Left hindlimb (tissue), 1 donor: ENCODE measurements at regions not wholly inside any gene's neighbourhood (a gene's known extent, or its start where the extent isn't known, plus 50 kb on each side); places are given as distances from the start of the nearest gene placed in this dataset.

Source experiments
- DNase-seq: peaks from one replicate; pipeline ENCODE4 v3.0.0-alpha.2; 2018

DNA sequence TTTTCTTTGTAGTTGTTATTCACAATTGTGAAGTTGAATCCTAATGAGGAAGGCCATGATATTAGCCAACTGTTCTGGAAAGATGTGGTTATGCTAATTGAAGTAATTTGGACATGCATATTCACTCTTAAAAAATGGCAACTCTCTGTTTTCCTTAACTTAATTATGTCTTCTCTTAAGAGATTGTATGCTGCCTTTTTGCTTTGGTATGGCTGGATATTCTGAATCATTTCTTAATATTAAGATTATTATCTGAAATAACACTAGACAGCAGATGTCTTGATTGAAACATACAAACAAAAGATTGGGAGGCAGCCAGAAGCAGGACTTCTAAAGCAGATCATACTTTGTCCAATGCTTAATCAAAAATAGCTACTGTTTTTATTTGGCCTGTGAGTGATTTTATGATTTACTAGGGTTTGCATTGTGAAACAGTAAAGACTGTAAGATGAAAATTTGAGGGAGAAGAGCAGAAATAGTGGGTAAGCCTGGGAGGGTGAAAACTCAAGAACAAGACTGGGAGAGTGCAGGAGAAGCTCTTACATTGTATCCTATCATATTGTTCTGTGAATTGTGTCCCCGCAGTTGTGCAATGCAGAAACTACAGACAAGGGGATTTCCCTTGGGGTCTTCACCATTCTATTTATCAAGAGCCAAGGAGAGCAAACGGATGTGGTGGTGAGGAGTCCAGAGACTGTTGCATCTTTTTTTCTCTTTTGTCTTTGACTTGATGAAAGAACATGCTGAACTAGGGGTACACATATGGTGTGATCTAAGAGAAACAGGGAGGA, 554.8 kb downstream of the TUSC7 start:
- no peak for DNase-seq

DNA sequence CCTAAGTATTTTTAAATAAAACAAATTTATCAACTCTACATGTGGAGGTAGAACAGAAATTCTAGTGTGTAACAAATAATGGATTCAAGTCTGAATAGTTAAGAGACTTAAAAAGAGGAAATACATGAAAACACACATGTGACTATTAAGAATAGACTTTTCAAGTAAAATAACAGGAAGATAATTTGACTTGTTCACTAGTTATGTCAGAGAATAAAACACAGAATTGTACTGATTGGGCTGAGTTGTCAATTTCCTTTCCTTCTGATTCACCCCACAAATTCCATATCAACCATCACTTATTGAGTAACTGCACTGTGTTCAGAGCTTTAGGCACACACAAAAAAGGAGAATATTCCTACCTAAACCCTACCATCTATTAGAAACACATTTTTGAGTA, 557.2 kb downstream of the TUSC7 start:
- no peak for DNase-seq

DNA sequence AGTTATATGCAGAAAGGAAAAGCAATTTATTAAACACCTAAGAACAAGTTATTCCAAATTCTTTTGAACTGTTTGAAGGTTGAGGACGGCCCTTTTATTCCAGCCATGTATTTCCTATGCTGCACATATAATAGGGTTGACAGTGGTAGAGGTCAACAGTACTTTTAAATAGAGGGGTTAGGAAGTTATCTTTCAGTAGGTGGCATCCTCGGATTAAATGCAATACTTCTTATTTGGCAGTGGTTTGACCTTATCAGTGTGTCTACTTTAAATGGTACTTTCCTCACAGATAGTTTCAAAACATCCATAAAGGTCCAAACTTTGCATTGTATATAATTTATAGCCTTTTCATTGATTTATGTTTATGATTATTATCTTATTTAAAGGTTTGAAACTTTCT, 558.7 kb downstream of the TUSC7 start:
- DNase-seq = no peak

DNA sequence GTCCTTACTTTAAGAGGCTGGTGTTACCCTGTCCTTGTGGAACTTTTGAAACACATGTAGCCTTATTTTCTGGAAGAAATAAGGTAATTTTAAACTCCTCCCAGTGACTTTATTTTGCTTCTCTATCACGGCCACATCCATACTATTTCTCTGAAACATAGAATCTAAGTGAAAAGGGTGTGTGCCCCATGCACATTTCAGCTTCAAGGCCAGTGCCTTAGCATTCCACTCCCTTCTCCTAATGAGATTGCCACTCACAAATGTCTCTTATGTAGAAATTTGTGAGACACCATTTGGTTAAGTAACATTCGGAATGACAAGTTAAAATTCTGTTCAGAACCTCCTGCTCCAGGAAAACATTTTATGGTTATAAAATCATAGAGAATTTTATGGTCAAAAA, 562.7 kb downstream of the TUSC7 start:
- no peak for DNase-seq

DNA sequence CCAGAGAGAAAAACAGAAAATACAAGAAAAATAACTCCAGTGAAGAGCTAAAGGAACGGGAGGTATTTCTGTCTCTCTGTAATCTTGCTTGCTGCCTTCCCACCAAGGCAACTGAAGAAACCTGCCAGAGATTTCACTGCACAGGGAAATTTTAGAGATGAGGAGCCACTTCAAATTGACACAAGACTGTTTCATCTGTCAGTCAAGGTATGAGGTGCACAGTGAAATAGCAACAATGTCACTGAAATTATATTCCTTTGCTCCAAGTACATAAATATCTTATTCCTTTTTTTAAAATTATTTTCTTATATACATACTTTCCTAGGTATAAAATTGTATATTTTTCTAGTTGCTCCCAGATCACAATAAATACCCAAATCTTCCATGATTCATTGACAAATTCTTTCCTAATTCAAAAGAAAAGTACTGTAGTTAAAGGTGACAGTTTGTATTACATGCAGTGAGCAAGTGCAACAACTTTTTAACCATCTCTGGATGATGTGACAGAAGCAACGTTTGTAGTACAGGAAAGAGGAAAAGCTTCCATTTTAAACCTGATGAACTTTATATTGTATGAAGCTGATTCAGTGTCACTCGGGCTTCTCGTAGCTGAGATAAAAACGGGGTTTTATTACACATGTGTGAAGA, 563.4 kb downstream of the TUSC7 start:
- no peak for DNase-seq

DNA sequence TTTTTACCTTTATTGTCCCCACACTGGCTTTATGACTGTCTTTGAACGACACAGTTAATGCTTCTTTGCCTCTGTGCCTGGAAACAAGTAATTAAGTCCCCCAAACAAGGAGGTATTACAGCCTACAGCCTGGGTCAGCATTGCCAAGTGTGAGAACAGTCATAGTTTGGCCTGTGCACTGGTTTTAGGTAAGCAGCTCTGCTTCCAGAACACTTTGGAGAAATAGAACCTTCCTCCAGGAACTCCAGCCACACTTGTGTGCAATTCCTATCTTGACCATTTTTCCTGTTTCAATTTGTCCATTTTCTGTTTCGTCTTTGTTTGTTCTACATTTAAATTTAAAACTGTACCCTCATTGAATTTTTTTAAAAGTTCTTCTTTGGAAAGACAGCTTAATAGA, 568.2 kb downstream of the TUSC7 start:
- DNase-seq = no peak

DNA sequence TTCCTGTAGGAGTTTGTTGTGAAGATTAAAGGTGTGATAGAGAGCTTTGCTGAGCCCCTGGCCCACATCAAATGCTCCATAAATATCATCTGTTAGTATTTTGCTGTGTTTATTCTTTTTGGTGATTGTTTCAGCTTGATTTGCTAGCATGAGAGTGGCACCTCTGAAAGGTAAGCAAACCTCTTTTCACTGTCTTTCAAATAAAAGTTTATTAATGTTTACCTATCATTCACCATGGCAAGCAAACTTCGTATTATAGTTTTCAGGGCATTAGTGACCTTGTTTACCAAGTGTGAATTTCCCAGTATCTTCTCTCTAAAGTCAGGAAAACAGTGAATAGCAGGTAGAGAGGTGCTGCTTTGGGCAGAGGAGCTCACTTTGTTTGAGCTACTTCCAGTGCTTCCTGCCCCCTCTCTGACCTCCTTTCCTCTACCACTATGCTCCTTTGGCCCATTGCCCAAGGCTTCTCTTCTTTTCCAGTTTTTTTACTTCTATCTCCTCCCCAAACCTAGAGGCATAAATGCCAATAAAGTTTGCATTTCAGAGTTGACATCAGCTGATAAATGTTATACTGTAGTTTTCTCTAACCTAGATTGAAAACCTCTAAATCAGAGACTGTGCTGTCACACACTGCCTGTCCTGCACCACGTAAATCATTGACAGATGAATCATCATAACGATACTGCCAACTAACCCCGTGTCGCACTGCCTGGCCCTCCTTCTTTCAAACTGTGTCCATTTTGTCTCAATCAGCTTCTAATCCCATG, 569.0 kb downstream of the TUSC7 start:
- no peak for DNase-seq

DNA sequence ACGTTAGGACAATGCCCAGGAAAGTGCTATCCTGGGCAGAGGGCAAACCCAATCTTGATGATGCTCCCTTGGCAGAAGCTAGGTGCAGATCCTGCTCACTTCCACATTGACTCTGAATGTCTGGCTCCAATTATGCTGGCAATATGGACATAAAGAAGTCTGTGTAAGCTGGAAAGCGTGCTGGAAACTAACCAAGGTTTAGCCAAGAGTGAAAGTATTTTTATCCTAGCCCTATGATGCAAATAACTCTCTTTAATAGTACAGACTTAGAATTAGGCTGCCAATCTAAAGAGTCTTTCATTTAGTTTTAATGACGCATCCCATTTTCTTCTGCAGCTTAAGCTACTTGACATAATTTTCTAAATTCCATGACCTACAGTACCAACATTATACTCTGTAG, 571.8 kb downstream of the TUSC7 start:
- DNase-seq = peak; percentile 33

DNA sequence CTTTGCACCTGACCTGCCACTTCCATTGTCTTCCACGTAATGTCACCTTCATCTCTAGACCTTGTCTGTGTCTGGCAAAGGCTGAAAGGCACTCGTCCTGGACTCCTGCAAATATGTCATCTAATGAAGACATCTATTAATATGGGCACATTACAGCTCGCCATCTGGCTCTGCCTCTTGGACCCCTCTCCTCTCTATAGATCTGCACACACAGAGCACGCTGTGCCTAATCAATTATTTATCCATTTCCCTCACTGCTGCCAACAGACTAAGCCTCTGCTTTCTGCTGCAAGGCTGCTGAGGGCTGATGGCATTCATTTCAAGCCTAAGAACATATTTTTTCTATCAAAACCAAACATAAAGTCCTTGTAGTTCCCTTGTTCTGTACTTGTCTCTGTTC, 573.0 kb downstream of the TUSC7 start:
- DNase-seq = no peak

DNA sequence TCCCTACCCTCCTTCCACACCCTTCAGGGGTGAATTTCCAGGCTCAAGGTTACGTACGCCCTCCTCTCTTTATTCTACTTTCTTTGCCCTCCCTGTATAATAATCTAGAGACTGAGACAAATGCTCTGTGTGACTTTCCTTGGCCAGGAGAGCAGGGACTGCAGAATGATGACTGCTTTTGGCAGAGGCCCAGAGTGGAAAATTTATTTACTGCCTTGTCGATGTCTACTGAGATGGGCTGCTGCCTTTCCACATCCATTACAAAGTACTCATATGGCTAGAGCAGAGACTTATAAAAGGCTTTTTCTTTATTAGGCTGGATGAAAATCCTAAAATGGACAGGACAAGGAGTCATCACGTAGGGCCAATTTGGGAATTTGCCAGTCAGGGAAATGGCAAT, 576.2 kb downstream of the TUSC7 start:
- DNase-seq = no peak

DNA sequence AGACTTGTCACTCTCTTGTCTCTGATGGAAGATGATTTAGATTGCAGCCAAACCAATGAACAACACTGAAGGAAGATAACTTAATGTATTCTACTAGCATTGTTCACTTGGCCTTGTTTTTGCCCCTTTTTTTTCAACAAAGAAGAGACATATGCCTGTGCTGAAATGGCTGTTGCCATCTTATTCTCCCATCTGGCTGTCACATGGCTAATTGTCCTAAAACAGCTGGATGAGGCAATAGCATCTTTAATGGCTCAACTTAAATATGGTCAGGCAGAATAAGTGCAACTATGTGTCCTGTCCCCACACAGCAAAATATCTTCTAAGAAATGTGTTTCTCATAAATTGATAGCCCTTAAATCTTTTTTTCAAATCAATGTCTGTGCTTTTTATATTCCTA, 576.9 kb downstream of the TUSC7 start:
- DNase-seq = no peak

DNA sequence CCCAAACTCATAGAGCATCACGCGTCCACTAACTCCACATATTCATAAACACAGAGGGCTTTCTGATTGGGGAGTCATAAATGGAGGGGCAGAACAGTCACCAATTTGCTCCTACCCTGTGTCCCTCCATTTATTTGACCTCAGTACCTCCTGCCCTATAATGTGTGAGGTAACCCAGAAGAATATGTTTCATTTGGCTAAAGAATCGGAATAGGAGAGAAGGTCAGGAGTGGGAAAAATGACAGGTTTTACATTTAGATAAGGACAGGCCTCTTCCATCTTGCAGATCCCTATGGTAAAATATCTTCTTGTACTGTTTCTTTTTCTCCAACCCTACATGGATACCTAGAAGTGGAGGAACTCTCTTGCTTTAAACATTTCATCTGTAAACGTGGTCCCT, 578.0 kb downstream of the TUSC7 start:
- DNase-seq = no peak

DNA sequence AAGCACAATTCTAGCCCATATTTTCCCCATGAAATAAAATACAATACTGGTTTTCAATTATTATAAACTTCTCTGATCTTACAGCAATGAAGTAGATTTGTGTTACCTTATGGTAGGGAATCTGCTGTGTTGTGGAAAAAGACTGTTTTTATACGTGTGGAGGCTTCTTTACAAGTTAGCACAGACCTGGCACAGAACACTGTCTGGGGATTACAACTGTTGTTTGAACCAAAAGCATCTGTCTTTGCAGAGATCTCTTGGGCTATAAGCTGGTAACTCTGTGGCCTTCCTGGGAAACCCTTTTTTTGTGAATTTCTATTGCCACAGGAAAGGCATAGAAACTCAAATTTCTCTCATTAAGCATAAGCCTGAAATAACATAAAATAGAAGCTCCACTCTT, 581.9 kb downstream of the TUSC7 start:
- no peak for DNase-seq

DNA sequence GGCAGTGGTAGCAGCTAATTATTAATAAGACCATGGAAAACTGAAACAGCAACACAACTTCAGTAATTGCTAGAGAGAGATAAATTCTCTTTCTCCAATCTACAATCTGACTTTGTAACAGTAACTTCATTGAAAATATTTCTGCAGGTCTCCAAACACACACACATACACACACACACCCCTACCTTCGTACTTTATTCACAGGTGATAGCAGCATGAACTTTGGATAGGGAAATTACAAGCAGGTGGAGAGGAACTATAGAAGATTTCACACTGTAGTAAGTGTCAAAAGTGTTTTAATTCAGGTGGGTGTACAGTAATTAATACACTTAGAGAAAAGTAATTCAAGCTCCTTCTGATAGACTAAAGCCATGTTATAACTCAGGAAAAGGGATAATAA, 587.5 kb downstream of the TUSC7 start:
- no peak for DNase-seq

DNA sequence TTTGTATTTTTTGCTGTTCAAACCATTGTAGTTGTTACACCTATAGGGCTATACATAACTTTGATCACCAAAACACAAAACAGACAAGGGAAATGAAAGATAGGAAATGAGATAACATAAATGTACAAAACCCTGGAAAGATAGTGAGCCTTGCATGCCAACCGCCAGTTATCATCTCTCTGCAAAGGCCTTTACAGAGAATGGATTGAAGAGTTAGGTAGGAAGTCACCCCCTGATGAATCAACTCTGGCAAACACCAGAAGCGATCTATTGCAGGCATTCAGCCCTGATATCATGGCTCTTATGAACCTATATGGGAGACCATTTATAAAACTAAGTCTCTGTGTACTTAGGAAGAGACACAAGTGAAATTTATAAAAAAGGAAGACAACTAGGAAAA, 588.0 kb downstream of the TUSC7 start:
- no peak for DNase-seq

DNA sequence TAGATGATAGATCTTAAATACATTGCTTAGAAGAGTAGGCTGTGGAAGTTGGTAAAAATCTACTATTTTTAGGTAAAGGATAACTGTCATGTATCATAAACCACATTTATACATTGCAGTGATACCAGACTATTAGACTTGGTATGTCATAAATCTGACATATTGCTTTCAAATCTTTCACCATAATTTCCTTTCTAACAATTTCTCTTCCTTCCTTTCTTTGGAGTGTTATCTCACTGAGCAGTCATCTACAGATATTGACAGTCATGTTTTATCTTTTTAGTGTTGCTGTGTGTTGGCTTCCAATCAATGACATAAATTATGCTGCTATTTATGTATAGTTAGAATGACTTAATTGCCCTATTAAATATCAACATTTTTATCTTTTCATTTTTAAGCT, 588.7 kb downstream of the TUSC7 start:
- no peak for DNase-seq

DNA sequence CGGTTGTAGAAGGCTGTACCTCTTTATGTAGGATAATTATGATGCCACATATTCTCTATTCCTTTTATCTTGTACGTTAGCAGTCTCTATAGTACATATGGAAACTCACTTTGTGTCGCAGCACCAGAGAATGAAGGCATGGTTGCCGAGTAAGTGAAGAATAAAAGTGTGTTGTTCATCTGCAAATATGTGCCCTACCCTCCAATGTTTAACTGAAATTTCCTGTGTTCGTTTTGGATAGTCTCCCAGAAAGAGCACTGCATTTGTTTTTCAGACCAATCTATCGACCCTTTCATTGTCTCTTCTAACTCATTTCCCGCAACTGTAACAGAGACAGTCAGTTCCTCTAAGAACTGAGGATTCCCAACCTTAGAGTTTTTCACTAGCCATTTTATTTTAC, 592.8 kb downstream of the TUSC7 start:
- DNase-seq = no peak

DNA sequence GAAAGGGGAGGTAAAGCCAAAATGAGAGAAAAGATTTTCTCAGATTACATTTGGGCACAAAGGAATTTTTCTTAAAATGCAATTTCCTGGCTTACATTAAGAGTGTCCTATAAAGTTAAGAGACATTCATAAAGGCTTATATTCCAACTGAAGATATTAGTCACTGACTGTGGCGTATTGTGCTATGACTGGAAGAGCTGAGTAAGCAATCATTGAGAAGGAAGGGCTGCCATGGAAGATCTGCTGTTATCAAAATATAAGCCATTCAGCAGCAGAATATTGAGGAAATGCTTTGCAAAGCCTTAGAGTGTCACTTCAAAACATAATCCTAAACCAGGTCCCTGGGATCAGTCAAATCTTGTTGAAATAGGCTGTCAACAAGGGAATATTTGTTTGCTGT, 593.9 kb downstream of the TUSC7 start:
- no peak for DNase-seq

DNA sequence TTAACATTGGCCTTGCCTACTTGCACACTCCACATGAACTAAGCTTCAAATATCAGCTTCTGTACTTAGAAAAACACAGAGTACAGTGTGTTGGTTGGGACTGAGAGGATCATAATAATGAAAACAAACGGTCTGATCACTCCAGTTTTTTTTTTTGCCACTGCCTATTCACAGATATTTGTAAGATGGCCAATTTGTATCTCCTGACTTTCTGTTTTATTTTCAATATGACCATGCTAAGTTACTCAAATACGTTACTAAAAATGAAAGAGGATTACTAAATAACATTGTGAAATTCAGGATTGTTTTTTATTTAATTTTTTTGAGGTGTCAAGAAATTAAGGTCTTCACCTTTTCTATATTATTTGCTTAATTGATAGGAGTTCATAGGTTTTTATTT, 595.1 kb downstream of the TUSC7 start:
- DNase-seq = no peak

DNA sequence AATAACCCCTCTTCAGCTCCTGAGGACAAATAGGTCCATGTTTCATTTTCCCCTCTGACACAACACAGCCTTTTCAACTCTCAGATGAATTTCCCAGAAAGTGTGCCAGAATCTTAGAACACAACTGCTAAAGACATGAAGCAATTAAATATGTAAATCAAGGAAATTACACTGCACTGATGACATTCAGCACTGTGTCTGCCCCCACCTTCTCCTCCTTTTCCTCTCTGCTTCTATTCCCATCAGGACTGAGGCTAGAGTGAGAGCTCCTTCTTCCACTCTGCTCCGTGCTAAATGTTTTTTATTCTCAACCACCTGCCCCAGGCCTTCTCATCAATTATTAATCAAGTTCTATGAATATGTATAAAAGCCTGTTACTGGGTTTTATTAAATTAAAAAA, 596.1 kb downstream of the TUSC7 start:
- DNase-seq = no peak

DNA sequence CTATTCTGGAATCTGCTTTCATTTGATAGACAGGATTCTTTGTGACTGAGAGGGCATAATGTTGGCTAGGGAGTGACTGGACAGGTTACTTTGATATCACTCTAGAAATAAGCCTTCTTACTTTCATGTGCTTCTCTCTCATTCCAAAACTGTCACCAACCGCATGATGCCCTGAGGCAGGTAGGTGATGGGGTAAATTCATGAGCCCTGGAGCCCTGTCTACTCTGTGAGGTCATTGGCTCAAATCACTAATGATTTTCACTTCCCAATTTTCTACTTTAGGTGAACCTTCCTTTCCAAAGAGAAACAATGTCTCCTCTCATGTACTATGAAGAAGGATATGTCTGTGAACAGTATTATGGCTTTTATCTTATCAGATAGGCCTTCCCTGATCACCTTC, 596.7 kb downstream of the TUSC7 start:
- DNase-seq = no peak

DNA sequence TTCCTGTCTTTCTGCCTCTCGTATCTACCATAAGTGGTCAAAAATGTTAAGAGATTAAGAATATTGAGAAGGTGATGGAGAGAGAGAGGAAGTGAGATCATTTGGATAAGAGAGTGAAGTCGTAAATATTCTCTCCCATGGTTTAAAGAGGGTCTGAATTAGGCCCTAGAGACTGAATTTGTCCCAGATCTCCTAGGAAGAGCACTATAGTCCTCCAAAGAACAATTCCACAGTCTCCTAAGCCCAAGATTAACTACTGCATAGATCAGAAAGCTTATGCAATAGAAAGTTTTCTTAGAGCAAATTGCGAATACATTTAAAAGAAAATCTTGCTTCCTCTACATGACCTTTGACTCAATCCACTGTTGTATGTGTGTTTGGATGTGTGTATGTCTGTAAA, 598.8 kb downstream of the TUSC7 start:
- no peak for DNase-seq

DNA sequence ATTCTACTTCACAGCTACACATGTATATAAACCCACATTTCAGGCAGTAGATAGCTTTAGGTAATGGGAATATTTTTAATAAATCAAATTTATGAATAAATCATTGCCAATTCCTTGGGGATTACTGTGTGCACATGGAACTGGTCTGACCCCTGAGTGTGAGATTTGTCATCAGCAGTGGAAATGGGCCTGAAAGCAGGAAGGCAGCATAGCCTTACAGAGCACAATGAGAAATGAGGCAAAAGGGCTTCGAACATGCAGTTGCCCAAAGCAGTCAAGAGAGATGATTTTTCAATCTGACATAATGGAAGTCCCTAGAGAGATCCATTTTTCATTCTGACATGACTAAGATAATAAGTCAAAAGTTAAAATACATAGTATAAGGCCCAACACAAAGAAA, 599.2 kb downstream of the TUSC7 start:
- DNase-seq = no peak

DNA sequence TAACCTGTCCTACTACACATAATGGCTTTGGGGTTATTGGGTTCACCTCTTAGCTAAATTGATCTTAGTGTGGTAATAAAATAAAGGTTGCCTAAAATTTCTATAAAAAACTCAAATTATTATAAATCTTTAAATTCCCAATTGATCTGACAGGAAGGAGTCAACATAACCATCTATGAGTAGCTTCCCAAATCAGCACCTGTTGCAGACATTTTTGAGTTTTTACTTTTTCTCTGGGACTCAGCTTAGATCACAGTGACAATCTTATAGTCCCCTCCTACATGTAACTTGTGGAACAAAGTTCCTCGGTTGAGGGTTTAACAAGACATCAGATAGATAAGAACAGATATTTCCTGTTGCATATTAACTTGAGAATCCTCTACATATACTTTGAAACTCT, 601.0 kb downstream of the TUSC7 start:
- no peak for DNase-seq
